CD4-positive, alpha-beta T cell (primary cell): ENCODE measurements at regions not wholly inside any gene's neighbourhood (a gene's known extent, or its start where the extent isn't known, plus 50 kb on each side); places are given as distances from the start of the nearest gene placed in this dataset.

Experiments
- ATAC-seq: fragments of 200-7000 bp; cut with Tn5 transposase; one replicate; pipeline ENCODE4 v1.10.0; 2022; ENCODE audit warnings: mild to moderate bottlenecking; ENCODE audit not compliant: poor library complexity
- CTCF ChIA-PET: fragments of 350-600 bp; sonication (Branson Sonifier 250); formaldehyde crosslinking; loops from one replicate; lab custom pipeline; 2021; ENCODE audit warnings: antibody characterized with exemption, inconsistent platforms; lab: Charles Lee
- POLR2A ChIA-PET: fragments of 350-600 bp; sonication (Branson Sonifier 250); formaldehyde crosslinking; loops from one replicate; lab custom pipeline; 2021; ENCODE audit warnings: antibody characterized with exemption, inconsistent platforms; lab: Charles Lee
- DNase-seq, 14 experiments: peaks; one replicate each; pipeline ENCODE4 v3.0.0-alpha.2; 2013 to 2020; ENCODE audit warnings: mixed read lengths in 2 of 14
- H3K27ac ChIP-seq, 2 donors: one replicate each; pipeline versions ENCODE4 v1.5.1 to v1.7.0; 2013; ENCODE audit warnings: low read length in 2 of 2, low read depth in 1 of 2, mild to moderate bottlenecking in 1 of 2
- H3K27me3 ChIP-seq, 2 experiments: 1 replicate in 1 of 2; 2 replicates in 1 of 2; pipeline versions ENCODE4 v1.6.1 to v1.7.0; 2013; ENCODE audit warnings: low read length in 2 of 2, control low read depth in 1 of 2, mild to moderate bottlenecking in 1 of 2, moderate library complexity in 1 of 2; ENCODE audit not compliant: insufficient read depth in 2 of 2, control insufficient read depth in 1 of 2
- H3K36me3 ChIP-seq: one replicate; pipeline ENCODE4 v1.6.1; 2013; ENCODE audit warnings: low read length, control low read depth; ENCODE audit not compliant: insufficient read depth
- H3K4me1 ChIP-seq: one replicate; pipeline ENCODE4 v1.6.1; 2013; ENCODE audit warnings: low read length, control low read depth; ENCODE audit not compliant: insufficient read depth
- H3K4me3 ChIP-seq: one replicate; pipeline ENCODE4 v1.5.1; 2013; ENCODE audit warnings: mild to moderate bottlenecking, low read length, moderate library complexity
- H3K9me3 ChIP-seq, 2 experiments: 1 replicate in 1 of 2; 2 replicates in 1 of 2; pipeline versions ENCODE4 v1.6.1 to v1.7.0; 2013; ENCODE audit warnings: low read length in 2 of 2, mild to moderate bottlenecking in 2 of 2, control low read depth in 1 of 2, moderate library complexity in 1 of 2; ENCODE audit not compliant: control insufficient read depth in 1 of 2, insufficient read depth in 1 of 2
- H3K27ac Mint-ChIP-seq: one replicate; pipeline ENCODE4 v1.8.0; 2020; ENCODE audit warnings: mixed read lengths
- H3K27me3 Mint-ChIP-seq: one replicate; pipeline ENCODE4 v1.8.0; 2021; ENCODE audit warnings: mixed read lengths
- H3K36me3 Mint-ChIP-seq: one replicate; pipeline ENCODE4 v1.8.0; 2021; ENCODE audit warnings: low read depth, mixed read lengths
- H3K4me1 Mint-ChIP-seq: one replicate; pipeline ENCODE4 v1.8.0; 2021; ENCODE audit warnings: low read depth, mixed read lengths
- H3K4me3 Mint-ChIP-seq: one replicate; pipeline ENCODE4 v1.8.0; 2020; ENCODE audit warnings: mild to moderate bottlenecking, mixed read lengths
- H3K9me3 Mint-ChIP-seq: one replicate; pipeline ENCODE4 v1.8.0; 2020; ENCODE audit warnings: mixed read lengths
- CTCF ChIP-seq: fragments of 200-600 bp; IDR thresholded peaks from one replicate; pipeline ENCODE4 v1.8.0; 2022; ENCODE audit warnings: antibody characterized with exemption, mild to moderate bottlenecking
- intact Hi-C, 2 experiments: fragments of 100-400 bp; cut with DNase I in 1 of 2; cut with micrococcal nuclease in 1 of 2; formaldehyde crosslinking; loops; one replicate each; pipeline versions ENCODE4 v1.15.1 to v1.9.0; 2023 to 2025; cut with DNase I, micrococcal nuclease

- peaks cover 26% of the 10 kb centered on the region for H3K4me1 Mint-ChIP-seq
- Histone ChIP-seq H3K4me3 (no peak overlapping the region), H3K27ac (no peak overlapping the region), H3K9me3 (no peaks in the 10 kb centered on the region), H3K36me3 (no peaks in the 10 kb centered on the region), H3K27me3 (no peaks in the 10 kb centered on the region), H3K4me1 (peaks cover 4% of the 10 kb centered on the region)
- no peak for TF ChIP-seq CTCF
- H3K27ac Mint-ChIP-seq: no peak overlapping the region
- H3K9me3 Mint-ChIP-seq: no peaks in the 10 kb centered on the region
- ChIA-PET POLR2A (no interaction called here), CTCF (no interaction called here)
- H3K4me3 Mint-ChIP-seq: no peak overlapping the region
- ATAC-seq (no peak), DNase-seq (no peak)
- H3K36me3 Mint-ChIP-seq: no peaks in the 10 kb centered on the region
- no peaks in the 10 kb centered on the region for H3K27me3 Mint-ChIP-seq
- intact Hi-C loops: no loop called here
Measured at GRCh38 chr4:108303488-108304177, 134.9 kb upstream of the LEF1 start.

- CTCF ChIA-PET: no interaction called here
- no peak for DNase-seq
Measured at GRCh38 chr4:108301545-108302251, 133.0 kb upstream of the LEF1 start.

GRCh38 chr4:108297605-108298004 is 128.9 kb upstream of the LEF1 start:
- peaks cover 4% of the 10 kb centered on the region for H3K4me1 ChIP-seq
- H3K27ac ChIP-seq: no peak overlapping the region
- H3K27me3 ChIP-seq: no peaks in the 10 kb centered on the region
- Mint-ChIP-seq H3K27ac (no peak overlapping the region), H3K4me1 (peaks cover 11% of the 10 kb centered on the region), H3K9me3 (no peaks in the 10 kb centered on the region), H3K4me3 (no peak overlapping the region), H3K27me3 (no peaks in the 10 kb centered on the region), H3K36me3 (no peaks in the 10 kb centered on the region)
- H3K4me3 ChIP-seq: no peak overlapping the region
- ChIA-PET POLR2A (no interaction called here), CTCF (no interaction called here)
- ATAC-seq (no peak), DNase-seq (no peak)
- intact Hi-C loops: no loop called here
- no peaks in the 10 kb centered on the region for H3K9me3 ChIP-seq
- no peaks in the 10 kb centered on the region for H3K36me3 ChIP-seq
- TF ChIP-seq CTCF: no peak

More at GRCh38 chr4:108301545-108302251, 133.0 kb upstream of the LEF1 start:
- ATAC-seq: no peak
- Histone ChIP-seq H3K36me3 (no peaks in the 10 kb centered on the region), H3K4me3 (no peak overlapping the region), H3K27me3 (no peaks in the 10 kb centered on the region), H3K4me1 (peaks cover 4% of the 10 kb centered on the region), H3K9me3 (no peaks in the 10 kb centered on the region), H3K27ac (no peak overlapping the region)
- intact Hi-C loops: no loop called here
- H3K9me3 Mint-ChIP-seq: no peaks in the 10 kb centered on the region
- TF ChIP-seq CTCF: no peak
- no peaks in the 10 kb centered on the region for H3K27me3 Mint-ChIP-seq
- no peak overlapping the region for H3K4me3 Mint-ChIP-seq
- POLR2A ChIA-PET: no interaction called here
- no peaks in the 10 kb centered on the region for H3K36me3 Mint-ChIP-seq
- H3K27ac Mint-ChIP-seq: peak overlapping the region; percentile 59
- peaks cover 17% of the 10 kb centered on the region for H3K4me1 Mint-ChIP-seq
